ENCODE measurements at regions not wholly inside any gene's neighbourhood (a gene's known extent, or its start where the extent isn't known, plus 50 kb on each side); places are given as distances from the start of the nearest gene placed in this dataset.

- ATAC-seq (no peak), DNase-seq (no peak)
- no peaks in the 10 kb centered on the region for H3K9me3 ChIP-seq
- H3K4me1 ChIP-seq: no peaks in the 10 kb centered on the region
- H3K27ac ChIP-seq: no peak overlapping the region
- WGBS, 4 donors: 62 to 70% (median 68%) methylated on average over 4 of the region's 4 CpGs
- TF ChIP-seq CTCF (IDR thresholded peaks at IDR 0.05) (no peak), POLR2A (IDR thresholded peaks at IDR 0.05) (no peak)
- H3K27me3 ChIP-seq: peaks cover 0 to 3% (median 0%) of the 10 kb centered on the region in 9 donors
- intact Hi-C loops (cut with DNase I): no loop called here
- H3K4me3 ChIP-seq: no peak overlapping the region
- no peaks in the 10 kb centered on the region for H3K36me3 ChIP-seq
Observed at GRCh38 chr12:25781232-25781631, 177.2 kb upstream of the RASSF8 start.

- Histone ChIP-seq H3K27me3 (peaks cover 0 to 3% (median 0%) of the 10 kb centered on the region in 9 donors), H3K9me3 (no peaks in the 10 kb centered on the region), H3K4me1 (peaks cover 0 to 7% (median 0%) of the 10 kb centered on the region in 12 donors), H3K36me3 (no peaks in the 10 kb centered on the region), H3K4me3 (no peak overlapping the region), H3K27ac (no peak overlapping the region)
- DNase-seq: no peak
- WGBS, 4 donors: 79 to 91% (median 84%) methylated on average over 5 of the region's 5 CpGs
- intact Hi-C loops (cut with DNase I): no loop called here
- TF ChIP-seq CTCF (IDR thresholded peaks at IDR 0.05): no peak
- no peak for TF ChIP-seq POLR2A (IDR thresholded peaks at IDR 0.05)
- ATAC-seq: no peak
Observed at GRCh38 chr12:25783566-25783965, 174.9 kb upstream of the RASSF8 start.

- Histone ChIP-seq H3K27ac (no peak overlapping the region), H3K27me3 (no peaks in the 10 kb centered on the region), H3K4me1 (peaks cover 0 to 15% (median 0%) of the 10 kb centered on the region in 12 donors), H3K4me3 (no peak overlapping the region), H3K36me3 (no peaks in the 10 kb centered on the region), H3K9me3 (no peaks in the 10 kb centered on the region)
- TF ChIP-seq POLR2A (IDR thresholded peaks at IDR 0.05) (no peak), CTCF (IDR thresholded peaks at IDR 0.05) (no peak)
- DNase-seq (no peak), ATAC-seq (no peak)
- WGBS, 4 donors: 79 to 84% (median 81%) methylated on average over 7 of the region's 7 CpGs
- intact Hi-C loops (cut with DNase I): no loop called here
Observed at GRCh38 chr12:25784669-25785068, 173.8 kb upstream of the RASSF8 start.

GRCh38 chr12:25785134-25785533 lies 173.3 kb upstream of the RASSF8 start:
- WGBS, 4 donors: 66 to 76% (median 70%) methylated on average over 4 of the region's 4 CpGs
- DNase-seq: no peak
- H3K4me1 ChIP-seq: peaks cover 0 to 17% (median 0%) of the 10 kb centered on the region in 12 donors
- no peaks in the 10 kb centered on the region for H3K27me3 ChIP-seq
- no peaks in the 10 kb centered on the region for H3K36me3 ChIP-seq
- no peak overlapping the region for H3K4me3 ChIP-seq
- ATAC-seq: no peak
- no peaks in the 10 kb centered on the region for H3K9me3 ChIP-seq
- H3K27ac ChIP-seq: no peak overlapping the region
- TF ChIP-seq POLR2A (IDR thresholded peaks at IDR 0.05) (no peak), CTCF (IDR thresholded peaks at IDR 0.05) (no peak)
- intact Hi-C loops (cut with DNase I): no loop called here

Data from heart left ventricle (tissue), 16 donors.